ELF-1 (cell line): ENCODE measurements at regions not wholly inside any gene's neighbourhood (a gene's known extent, or its start where the extent isn't known, plus 50 kb on each side); places are given as distances from the start of the nearest gene placed in this dataset.
A peak's percentile ranks its signal among the peaks of the same experiment; 100 is the strongest.
"Not testable (repeated sequence)": the region's sequence is repeated elsewhere in the genome, so short reads cannot be mapped to it uniquely, and the experiment has no call there.

Source experiments
- DNase-seq: peaks from one replicate; pipeline ENCODE4 v3.0.0-alpha.2; 2016; ENCODE audit warnings: low read depth, low spot score

GRCh38 chr6:74289884-74290283 is 593.9 kb downstream of the CD109 start:
- no peak for DNase-seq

- no peak for DNase-seq
Measured at GRCh38 chr6:74287932-74288331, 591.9 kb downstream of the CD109 start.

- DNase-seq, result no peak
Measured at GRCh38 chr6:74287441-74287840, 591.4 kb downstream of the CD109 start.

GRCh38 chr6:74284284-74284683 is 588.3 kb downstream of the CD109 start:
- DNase-seq, result no peak

- no peak for DNase-seq
Measured at GRCh38 chr6:74283532-74283931, 587.5 kb downstream of the CD109 start.

- no peak for DNase-seq
Measured at GRCh38 chr6:74282143-74282689, 586.2 kb downstream of the CD109 start.

GRCh38 chr6:74280130-74280692 is 584.2 kb downstream of the CD109 start:
- no peak for DNase-seq

- DNase-seq, result no peak
Measured at GRCh38 chr6:74277777-74278186, 581.8 kb downstream of the CD109 start.

GRCh38 chr6:74273541-74273940 is 577.5 kb downstream of the CD109 start:
- no peak for DNase-seq

GRCh38 chr6:74269600-74269858 is 573.5 kb downstream of the CD109 start:
- DNase-seq, result no peak

GRCh38 chr6:74268815-74269599 is 573.0 kb downstream of the CD109 start:
- no peak for DNase-seq

- no peak for DNase-seq
Measured at GRCh38 chr6:74259981-74260380, 564.0 kb downstream of the CD109 start.

GRCh38 chr6:74256781-74257180 is 560.8 kb downstream of the CD109 start:
- DNase-seq, result no peak

GRCh38 chr6:74256381-74256780 is 560.4 kb downstream of the CD109 start:
- DNase-seq, result no peak

- not testable (repeated sequence) for DNase-seq
Measured at GRCh38 chr6:74255007-74255406, 559.0 kb downstream of the CD109 start.

- not testable (repeated sequence) for DNase-seq
Measured at GRCh38 chr6:74254147-74254546, 558.1 kb downstream of the CD109 start.

GRCh38 chr6:74253261-74253660 is 557.3 kb downstream of the CD109 start:
- no peak for DNase-seq

GRCh38 chr6:74250161-74250818 is 554.3 kb downstream of the CD109 start:
- no peak for DNase-seq

- no peak for DNase-seq
Measured at GRCh38 chr6:74249658-74250057, 553.7 kb downstream of the CD109 start.

- DNase-seq, result no peak
Measured at GRCh38 chr6:74248966-74249365, 553.0 kb downstream of the CD109 start.

- DNase-seq, result peak; percentile 67
Measured at GRCh38 chr6:74222768-74223333, 526.8 kb downstream of the CD109 start.

GRCh38 chr6:74213995-74214394 is 518.0 kb downstream of the CD109 start:
- DNase-seq, result no peak

GRCh38 chr6:74208239-74208638 is 512.2 kb downstream of the CD109 start:
- no peak for DNase-seq
